GM10248 (cell line): ENCODE measurements at regions not wholly inside any gene's neighbourhood (a gene's known extent, or its start where the extent isn't known, plus 50 kb on each side); places are given as distances from the start of the nearest gene placed in this dataset.

Experiments
- CTCF ChIA-PET: fragments of 300-600 bp; sonication (Branson Sonifier 250); formaldehyde crosslinking; extraction: SDS; loops from one replicate; lab custom pipeline; 2021; ENCODE audit warnings: antibody characterized with exemption; lab: Yijun Ruan, JAX
- POLR2A ChIA-PET: fragments of 350-650 bp; sonication (Branson Sonifier 250); formaldehyde crosslinking; extraction: SDS; loops from one replicate; lab custom pipeline; 2020; ENCODE audit warnings: antibody characterized with exemption; lab: Yijun Ruan, JAX
- DNase-seq: peaks from one replicate; pipeline ENCODE4 v3.0.0; 2012; ENCODE audit errors: extremely low spot score
- TF ChIP-seq, protein P1 (sequence below): IDR thresholded peaks from 2 replicates; pipeline ENCODE4 v1.5.1; 2012; ENCODE audit warnings: mild to moderate bottlenecking, low read depth; ENCODE audit errors: extremely low read depth, missing control alignments, control extremely low read depth

GRCh38 chrX:39534949-39535348 lies 562.8 kb downstream of the BCOR start:
- CTCF ChIA-PET, result no interaction called here
- DNase-seq, result no peak

DNA sequence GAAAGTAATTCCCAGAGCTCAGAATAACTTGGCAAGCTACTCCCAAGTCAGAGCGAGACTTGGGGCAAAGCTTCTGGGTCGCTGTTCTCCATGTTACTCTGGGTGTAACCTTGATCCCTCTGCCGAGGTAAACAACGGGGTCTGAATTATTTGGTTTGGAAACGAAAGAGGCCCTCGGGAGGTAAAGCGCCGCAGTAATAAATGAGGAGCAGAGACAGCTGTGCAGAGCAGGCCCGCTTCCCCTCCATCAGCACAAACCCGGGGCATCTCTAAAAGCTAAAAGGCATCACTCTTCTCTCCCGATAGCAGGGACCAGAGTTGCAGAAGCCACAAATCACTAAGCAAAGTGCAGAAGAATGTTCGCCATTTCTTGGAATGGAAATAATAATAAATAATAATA lies 561.5 kb downstream of the BCOR start:
- DNase-seq, result no peak
- TF ChIP-seq, protein P1, sequence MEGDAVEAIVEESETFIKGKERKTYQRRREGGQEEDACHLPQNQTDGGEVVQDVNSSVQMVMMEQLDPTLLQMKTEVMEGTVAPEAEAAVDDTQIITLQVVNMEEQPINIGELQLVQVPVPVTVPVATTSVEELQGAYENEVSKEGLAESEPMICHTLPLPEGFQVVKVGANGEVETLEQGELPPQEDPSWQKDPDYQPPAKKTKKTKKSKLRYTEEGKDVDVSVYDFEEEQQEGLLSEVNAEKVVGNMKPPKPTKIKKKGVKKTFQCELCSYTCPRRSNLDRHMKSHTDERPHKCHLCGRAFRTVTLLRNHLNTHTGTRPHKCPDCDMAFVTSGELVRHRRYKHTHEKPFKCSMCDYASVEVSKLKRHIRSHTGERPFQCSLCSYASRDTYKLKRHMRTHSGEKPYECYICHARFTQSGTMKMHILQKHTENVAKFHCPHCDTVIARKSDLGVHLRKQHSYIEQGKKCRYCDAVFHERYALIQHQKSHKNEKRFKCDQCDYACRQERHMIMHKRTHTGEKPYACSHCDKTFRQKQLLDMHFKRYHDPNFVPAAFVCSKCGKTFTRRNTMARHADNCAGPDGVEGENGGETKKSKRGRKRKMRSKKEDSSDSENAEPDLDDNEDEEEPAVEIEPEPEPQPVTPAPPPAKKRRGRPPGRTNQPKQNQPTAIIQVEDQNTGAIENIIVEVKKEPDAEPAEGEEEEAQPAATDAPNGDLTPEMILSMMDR, result no peak
- CTCF ChIA-PET, result no interaction called here
- POLR2A ChIA-PET, result no interaction called here

More at GRCh38 chrX:39534949-39535348, 562.8 kb downstream of the BCOR start:
- TF ChIP-seq, protein P1, result no peak
- POLR2A ChIA-PET, result no interaction called here

GRCh38 chrX:39541881-39542280 lies 555.9 kb downstream of the BCOR start:
- TF ChIP-seq, protein P1, result no peak
- ChIA-PET CTCF (no interaction called here), POLR2A (no interaction called here)

DNA sequence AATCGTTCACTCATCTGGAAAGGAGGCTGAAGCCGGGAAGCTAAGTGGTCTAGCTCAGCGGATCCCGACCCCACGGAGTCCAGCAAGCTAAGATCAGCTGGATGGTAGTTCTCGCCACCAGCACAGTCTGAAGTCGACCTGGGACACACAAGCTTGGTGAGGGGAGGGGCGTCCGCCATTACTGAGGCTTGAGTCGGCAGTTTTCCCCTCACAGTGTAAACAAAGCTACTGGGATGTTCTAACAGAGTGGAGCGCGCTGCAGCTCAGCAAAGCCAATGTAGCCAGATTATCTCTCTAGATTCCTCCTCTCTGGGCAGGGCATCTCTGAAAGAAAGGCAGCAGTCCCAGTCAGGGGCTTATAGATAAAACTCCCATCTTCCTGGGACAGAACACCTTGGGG lies 555.4 kb downstream of the BCOR start:
- no peak for DNase-seq
- TF ChIP-seq, protein P1, result no peak
- ChIA-PET CTCF (no interaction called here), POLR2A (no interaction called here)

More at GRCh38 chrX:39541881-39542280, 555.9 kb downstream of the BCOR start:
- no peak for DNase-seq

GRCh38 chrX:39550795-39551361 lies 546.9 kb downstream of the BCOR start:
- POLR2A ChIA-PET, result no interaction called here
- CTCF ChIA-PET, result no interaction called here

GRCh38 chrX:39551762-39552161 lies 546.0 kb downstream of the BCOR start:
- DNase-seq, result no peak
- ChIA-PET POLR2A (no interaction called here), CTCF (no interaction called here)

More at GRCh38 chrX:39550795-39551361, 546.9 kb downstream of the BCOR start:
- TF ChIP-seq, protein P1, result no peak
- no peak for DNase-seq

More at GRCh38 chrX:39551762-39552161, 546.0 kb downstream of the BCOR start:
- TF ChIP-seq, protein P1, result no peak
